ENCODE measurements at regions not wholly inside any gene's neighbourhood (a gene's known extent, or its start where the extent isn't known, plus 50 kb on each side); places are given as distances from the start of the nearest gene placed in this dataset.

- Histone ChIP-seq H2AFZ (ENCODE audit: low read length) (no peak overlapping the region), H3K9me2 (replicated peaks; ENCODE audit: low read depth, low read length) (0 out of 2 replicates have a peak, but pooled peaks cover 3% of the 10 kb centered on the region), H3K27me3 (ENCODE audit: insufficient read depth, low read length, poor library complexity, severe bottlenecking) (no peaks in the 10 kb centered on the region), H3K9ac (ENCODE audit: low read depth, low read length, poor library complexity, severe bottlenecking) (no peak overlapping the region), H3K4me2 (ENCODE audit: low read depth, low read length, poor library complexity, severe bottlenecking) (no peak overlapping the region), H3F3A (ENCODE audit: low read depth) (no peaks in the 10 kb centered on the region), H3K4me1 (ENCODE audit: insufficient read depth, low read length, poor library complexity, severe bottlenecking) (no peaks in the 10 kb centered on the region), H3K4me3 (ENCODE audit: low read length, poor library complexity, severe bottlenecking) (no peak overlapping the region), H3K79me2 (ENCODE audit: insufficient read depth, low read length) (no peaks in the 10 kb centered on the region), H4K20me1 (ENCODE audit: insufficient read depth, low read length, poor library complexity, severe bottlenecking) (no peaks in the 10 kb centered on the region), H3K36me3 (ENCODE audit: insufficient read depth, low read length) (no peaks in the 10 kb centered on the region), H3K9me3 (ENCODE audit: insufficient read depth, low read depth, low read length) (no peaks in the 10 kb centered on the region; the same call in 1 of the 2 replicates)
- TF ChIP-seq EZH2phosphoT487 (IDR thresholded peaks at IDR 0.05; ENCODE audit: borderline replicate concordance) (no peak), CTCF (conservative IDR thresholded peaks at IDR 0.05; ENCODE audit: low read length) (no peak)
These were observed 570.4 kb upstream of the ANKRD30A start for GRCh38 chr10:36555036-36555435.

- Histone ChIP-seq H3K9me3 (ENCODE audit: insufficient read depth, low read depth, low read length) (no peaks in the 10 kb centered on the region), H3K9ac (ENCODE audit: low read depth, low read length, poor library complexity, severe bottlenecking) (no peak overlapping the region), H3K4me2 (ENCODE audit: low read depth, low read length, poor library complexity, severe bottlenecking) (no peak overlapping the region), H4K20me1 (ENCODE audit: insufficient read depth, low read length, poor library complexity, severe bottlenecking) (no peaks in the 10 kb centered on the region), H3K4me1 (ENCODE audit: insufficient read depth, low read length, poor library complexity, severe bottlenecking) (no peaks in the 10 kb centered on the region), H3K79me2 (ENCODE audit: insufficient read depth, low read length) (no peaks in the 10 kb centered on the region), H3F3A (ENCODE audit: low read depth) (no peaks in the 10 kb centered on the region), H3K36me3 (ENCODE audit: insufficient read depth, low read length) (no peaks in the 10 kb centered on the region), H2AFZ (ENCODE audit: low read length) (no peak overlapping the region), H3K27me3 (ENCODE audit: insufficient read depth, low read length, poor library complexity, severe bottlenecking) (no peaks in the 10 kb centered on the region), H3K4me3 (ENCODE audit: low read length, poor library complexity, severe bottlenecking) (no peak overlapping the region), H3K9me2 (replicated peaks; ENCODE audit: low read depth, low read length) (no peaks in the 10 kb centered on the region)
- TF ChIP-seq CTCF (conservative IDR thresholded peaks at IDR 0.05; ENCODE audit: low read length): no peak
- TF ChIP-seq EZH2phosphoT487 (IDR thresholded peaks at IDR 0.05; ENCODE audit: borderline replicate concordance): no peak
These were observed 577.4 kb upstream of the ANKRD30A start for GRCh38 chr10:36547965-36548364.

- Histone ChIP-seq H3K9me2 (replicated peaks; ENCODE audit: low read depth, low read length) (no peaks in the 10 kb centered on the region), H2AFZ (ENCODE audit: low read length) (no peak overlapping the region), H3K4me3 (ENCODE audit: low read length, poor library complexity, severe bottlenecking) (no peak overlapping the region), H3K4me2 (ENCODE audit: low read depth, low read length, poor library complexity, severe bottlenecking) (no peak overlapping the region), H3K9me3 (ENCODE audit: insufficient read depth, low read depth, low read length) (no peaks in the 10 kb centered on the region), H3K4me1 (ENCODE audit: insufficient read depth, low read length, poor library complexity, severe bottlenecking) (no peaks in the 10 kb centered on the region), H4K20me1 (ENCODE audit: insufficient read depth, low read length, poor library complexity, severe bottlenecking) (no peaks in the 10 kb centered on the region), H3F3A (ENCODE audit: low read depth) (no peaks in the 10 kb centered on the region), H3K27me3 (ENCODE audit: insufficient read depth, low read length, poor library complexity, severe bottlenecking) (no peaks in the 10 kb centered on the region), H3K79me2 (ENCODE audit: insufficient read depth, low read length) (no peaks in the 10 kb centered on the region), H3K36me3 (ENCODE audit: insufficient read depth, low read length) (no peaks in the 10 kb centered on the region), H3K9ac (ENCODE audit: low read depth, low read length, poor library complexity, severe bottlenecking) (no peak overlapping the region)
- TF ChIP-seq CTCF (conservative IDR thresholded peaks at IDR 0.05; ENCODE audit: low read length) (no peak), EZH2phosphoT487 (IDR thresholded peaks at IDR 0.05; ENCODE audit: borderline replicate concordance) (no peak)
These were observed 582.9 kb upstream of the ANKRD30A start for GRCh38 chr10:36542493-36542892.

All from Loucy (cell line).